GM19025 (cell line): ENCODE measurements at regions not wholly inside any gene's neighbourhood (a gene's known extent, or its start where the extent isn't known, plus 50 kb on each side); places are given as distances from the start of the nearest gene placed in this dataset.
"Not testable (repeated sequence)": the region's sequence is repeated elsewhere in the genome, so short reads cannot be mapped to it uniquely, and the experiment has no call there.

Experiments used
- ATAC-seq: cut with Tn5 transposase; IDR thresholded peaks from one replicate; pipeline ENCODE4 v1.9.1; 2021; ENCODE audit warnings: mild to moderate bottlenecking, low read depth, moderate library complexity; ENCODE audit not compliant: unreplicated experiment

DNA sequence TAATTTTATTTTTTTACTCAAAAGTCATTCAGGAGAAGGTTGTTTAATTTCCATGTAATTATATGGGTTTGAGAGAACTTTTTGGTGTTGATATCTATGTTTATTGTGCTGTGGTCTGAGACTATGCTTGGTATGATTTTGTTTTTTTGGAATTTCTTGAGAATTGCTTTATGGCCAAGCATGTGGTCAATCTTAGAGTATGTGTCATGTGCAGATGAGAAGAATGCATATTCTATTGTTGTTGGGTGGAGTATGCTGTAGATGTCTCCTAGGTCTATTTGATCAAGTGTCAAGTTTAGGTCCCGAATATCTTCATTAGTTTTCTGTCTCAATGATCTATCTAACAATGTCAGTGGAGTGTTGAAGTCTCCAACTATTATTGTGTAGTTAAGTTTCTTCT, 134.9 kb downstream of the HMHB1 start:
- no peak for ATAC-seq

- no peak for ATAC-seq
These were observed 135.4 kb downstream of the HMHB1 start for GRCh38 chr5:143947313-143947712.

- ATAC-seq, result no peak
These were observed 140.8 kb downstream of the HMHB1 start for GRCh38 chr5:143952809-143953208.

- no peak for ATAC-seq
These were observed 141.9 kb downstream of the HMHB1 start for GRCh38 chr5:143953851-143954250.

DNA sequence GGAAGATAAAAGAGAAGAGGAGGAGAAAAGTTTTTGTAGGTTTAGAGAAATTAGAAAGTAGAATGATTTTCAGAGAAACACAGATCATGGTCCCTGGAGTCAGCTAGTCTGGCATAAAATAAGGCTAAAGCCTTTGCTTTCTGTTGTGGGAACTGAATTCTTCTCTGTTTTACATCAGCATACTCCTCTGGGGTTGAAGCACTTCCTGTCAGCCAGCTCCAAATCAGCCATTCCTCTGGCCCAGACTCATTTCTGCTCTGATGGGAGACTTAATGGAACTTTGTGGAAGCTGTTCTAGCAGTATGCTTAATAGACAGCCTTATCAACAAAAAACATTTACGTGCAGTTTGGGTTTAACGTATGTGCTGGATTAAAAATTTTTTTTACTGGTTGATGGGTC, 143.2 kb downstream of the HMHB1 start:
- ATAC-seq, result no peak

- no peak for ATAC-seq
These were observed 145.5 kb downstream of the HMHB1 start for GRCh38 chr5:143957455-143957854.

- no peak for ATAC-seq
These were observed 150.2 kb downstream of the HMHB1 start for GRCh38 chr5:143962201-143962600.

DNA sequence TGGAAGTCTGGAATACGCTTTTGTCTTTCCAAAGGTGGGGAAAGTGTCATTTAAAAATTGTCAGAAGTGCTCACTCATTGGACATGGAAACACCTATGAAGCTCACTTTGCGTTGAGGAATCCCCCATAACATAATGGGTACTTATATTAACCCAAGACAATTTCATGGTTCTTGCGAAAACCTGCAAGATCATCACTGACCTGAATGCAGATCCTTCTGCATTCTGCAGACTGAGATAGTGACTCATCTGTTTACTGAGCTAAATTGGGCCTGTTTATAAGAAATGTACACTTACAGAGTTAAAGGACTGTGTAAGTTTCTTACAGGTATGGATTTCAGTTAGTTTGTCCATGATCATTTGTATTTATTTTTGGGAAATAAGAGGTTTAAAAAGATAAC, 153.0 kb downstream of the HMHB1 start:
- no peak for ATAC-seq

DNA sequence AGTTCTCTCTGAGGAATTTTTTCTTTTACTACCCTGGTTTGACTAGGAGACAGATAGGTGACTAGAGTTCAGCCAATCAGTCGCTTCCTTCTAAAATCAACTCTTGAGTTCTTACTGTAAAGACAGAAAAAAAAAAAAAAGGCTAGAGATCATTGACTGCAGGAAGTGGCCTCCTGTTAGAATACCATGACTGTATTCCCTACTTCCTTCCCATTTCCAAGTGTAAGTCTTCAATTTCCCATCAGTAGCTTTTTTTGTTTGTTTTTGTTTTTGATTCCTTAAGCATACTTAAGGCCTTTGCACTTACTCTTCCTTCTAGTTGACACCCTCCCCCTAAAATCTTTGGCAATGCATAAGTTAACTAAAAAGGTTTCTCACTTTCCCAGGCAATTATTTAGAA, 154.3 kb downstream of the HMHB1 start:
- ATAC-seq, result no peak

GRCh38 chr5:143968071-143968878, 156.3 kb downstream of the HMHB1 start:
- ATAC-seq, result peak; percentile 60

DNA sequence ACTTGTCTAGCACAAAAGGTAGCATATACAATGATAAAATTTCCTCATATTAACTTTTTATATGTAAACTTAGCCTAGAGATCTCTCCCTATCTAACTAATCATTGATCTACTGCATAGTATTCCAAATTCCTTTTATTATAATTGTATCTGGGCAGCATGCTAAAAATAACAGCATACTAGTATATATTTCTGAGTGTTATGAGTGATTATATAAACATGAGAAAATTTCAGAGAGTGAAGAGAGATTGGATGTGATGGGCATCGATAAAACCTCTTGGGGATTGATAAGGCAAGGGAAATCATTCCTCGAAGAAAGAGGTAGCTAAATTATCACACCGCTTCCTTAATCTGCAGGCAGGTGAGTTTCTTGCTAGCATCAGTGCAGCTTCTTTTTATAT, 158.2 kb downstream of the HMHB1 start:
- ATAC-seq, result no peak

DNA sequence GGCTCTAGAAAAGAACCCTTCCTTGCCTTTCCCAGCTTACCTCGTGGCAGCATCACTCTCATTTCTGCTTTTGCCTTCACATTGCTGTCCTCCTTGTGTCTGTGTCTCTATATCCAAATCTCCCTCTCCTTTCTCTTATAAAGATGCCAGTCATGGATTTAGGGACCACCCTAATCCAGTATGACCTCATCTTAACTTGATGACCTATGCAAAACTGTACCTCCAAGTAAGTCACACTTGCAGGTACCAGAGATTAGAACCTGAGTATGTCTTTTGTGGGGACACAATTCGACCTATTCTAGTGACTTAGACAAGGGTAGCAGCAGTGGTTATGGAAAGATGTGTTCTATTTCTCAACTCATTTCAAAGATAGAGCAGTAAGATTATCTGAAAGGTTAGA, 160.1 kb downstream of the HMHB1 start:
- no peak for ATAC-seq

DNA sequence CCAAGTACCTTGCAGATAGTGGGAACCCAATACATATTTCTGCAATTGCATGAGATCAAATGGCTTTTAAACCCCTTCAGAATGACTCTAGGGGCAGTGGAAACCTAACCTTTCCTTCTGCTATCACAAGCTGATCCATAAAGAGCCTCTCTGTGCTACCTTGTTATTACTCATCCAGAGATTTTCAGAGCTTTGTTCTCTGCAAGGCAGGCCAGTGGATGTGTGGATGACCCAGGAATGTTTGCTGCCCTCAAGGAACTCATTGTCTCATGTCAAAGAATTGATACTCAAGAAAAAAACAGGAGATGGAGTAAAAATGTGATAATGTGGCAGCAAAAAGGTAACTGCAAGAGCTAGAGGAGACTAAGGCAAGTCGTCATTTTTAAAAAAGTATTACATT, 164.1 kb downstream of the HMHB1 start:
- no peak for ATAC-seq

GRCh38 chr5:143977891-143978461, 166.0 kb downstream of the HMHB1 start:
- ATAC-seq, result no peak

- ATAC-seq, result peak; percentile 58
These were observed 167.2 kb downstream of the HMHB1 start for GRCh38 chr5:143979044-143979690.

- no peak for ATAC-seq
These were observed 168.5 kb downstream of the HMHB1 start for GRCh38 chr5:143980506-143980905.

DNA sequence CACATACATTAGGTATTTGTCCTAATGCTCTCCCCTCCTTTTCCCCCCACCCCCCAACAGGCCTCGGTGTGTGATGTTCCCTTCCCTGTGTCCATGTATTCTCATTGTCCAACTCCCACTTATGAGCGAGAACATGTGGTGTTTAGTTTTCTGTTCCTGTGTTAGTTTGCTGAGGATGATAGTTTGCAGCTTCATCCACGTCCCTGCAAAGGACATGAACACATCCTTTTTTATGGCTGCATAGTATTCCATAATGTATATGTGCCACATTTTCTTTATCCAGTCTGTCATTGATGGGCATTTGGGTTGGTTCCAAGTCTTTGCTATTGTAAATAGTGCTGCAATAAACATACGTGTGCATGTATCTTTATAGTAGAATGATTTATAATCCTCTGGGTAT, 171.0 kb downstream of the HMHB1 start:
- not testable (repeated sequence) for ATAC-seq

DNA sequence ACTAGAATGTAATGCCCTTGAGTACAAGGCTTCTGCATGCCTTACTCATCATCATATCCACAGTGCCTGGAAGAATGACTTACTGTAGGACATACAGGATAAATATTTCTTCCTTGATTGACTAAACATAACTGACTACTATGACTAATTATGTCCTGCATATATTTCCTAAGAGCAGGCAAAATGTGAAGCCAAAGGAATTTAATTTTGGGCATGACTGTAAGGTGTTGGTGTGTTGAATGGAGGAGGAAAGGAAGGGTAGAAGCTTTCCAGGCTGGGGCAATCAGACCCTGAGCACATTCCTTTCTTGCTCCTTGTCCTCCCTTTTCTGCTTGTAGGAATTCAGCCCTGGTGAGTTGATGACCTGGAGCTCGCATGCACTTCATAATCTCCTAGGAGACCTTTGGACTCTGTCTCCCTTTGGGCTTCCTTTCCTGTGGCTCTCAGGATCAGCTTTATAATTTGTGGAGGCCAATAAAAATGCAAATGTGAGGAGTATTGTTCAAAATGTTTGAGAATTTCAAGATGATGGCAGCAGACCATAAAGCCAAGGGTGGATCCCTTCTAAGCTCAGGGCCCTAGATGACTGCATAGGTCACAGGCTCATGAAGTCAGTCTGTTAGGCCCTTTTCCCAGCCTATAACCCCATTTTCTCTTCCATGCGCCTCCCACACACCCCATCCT, 174.0 kb downstream of the HMHB1 start:
- ATAC-seq, result no peak

GRCh38 chr5:143986516-143987212, 174.7 kb downstream of the HMHB1 start:
- ATAC-seq, result no peak

- ATAC-seq, result no peak
These were observed 175.3 kb downstream of the HMHB1 start for GRCh38 chr5:143987264-143987663.
